ENCODE measurements at regions not wholly inside any gene's neighbourhood (a gene's known extent, or its start where the extent isn't known, plus 50 kb on each side); places are given as distances from the start of the nearest gene placed in this dataset.

DNA sequence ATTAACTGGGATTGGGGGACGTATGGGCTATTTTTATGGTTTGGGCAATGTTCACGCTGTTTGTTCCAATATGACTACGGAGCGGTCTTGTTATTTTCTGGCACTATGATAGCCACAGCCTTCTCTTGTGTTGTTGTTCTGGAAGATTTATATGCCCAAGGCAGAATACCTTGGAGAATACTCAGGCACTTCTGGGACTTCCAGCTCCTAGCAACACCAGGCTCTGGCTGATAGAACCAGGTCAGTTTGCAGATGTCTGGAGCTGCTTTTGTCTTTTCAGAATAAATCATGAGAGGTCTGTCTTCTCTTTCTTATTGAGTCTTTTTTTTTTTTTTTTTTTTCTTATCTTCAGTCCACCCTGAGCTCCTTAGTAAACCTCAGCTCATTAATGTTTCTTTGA lies 262.5 kb downstream of the MED10 start:
- TF ChIP-seq GABPA (IDR thresholded peaks at IDR 0.05; ENCODE audit: low read depth), result no peak
- no peak for TF ChIP-seq SPI1 (IDR thresholded peaks at IDR 0.05; ENCODE audit: borderline replicate concordance, low read depth)
- TF ChIP-seq POLR2AphosphoS5 (IDR thresholded peaks at IDR 0.05; ENCODE audit: low read depth), result no peak
- TF ChIP-seq, protein P1, sequence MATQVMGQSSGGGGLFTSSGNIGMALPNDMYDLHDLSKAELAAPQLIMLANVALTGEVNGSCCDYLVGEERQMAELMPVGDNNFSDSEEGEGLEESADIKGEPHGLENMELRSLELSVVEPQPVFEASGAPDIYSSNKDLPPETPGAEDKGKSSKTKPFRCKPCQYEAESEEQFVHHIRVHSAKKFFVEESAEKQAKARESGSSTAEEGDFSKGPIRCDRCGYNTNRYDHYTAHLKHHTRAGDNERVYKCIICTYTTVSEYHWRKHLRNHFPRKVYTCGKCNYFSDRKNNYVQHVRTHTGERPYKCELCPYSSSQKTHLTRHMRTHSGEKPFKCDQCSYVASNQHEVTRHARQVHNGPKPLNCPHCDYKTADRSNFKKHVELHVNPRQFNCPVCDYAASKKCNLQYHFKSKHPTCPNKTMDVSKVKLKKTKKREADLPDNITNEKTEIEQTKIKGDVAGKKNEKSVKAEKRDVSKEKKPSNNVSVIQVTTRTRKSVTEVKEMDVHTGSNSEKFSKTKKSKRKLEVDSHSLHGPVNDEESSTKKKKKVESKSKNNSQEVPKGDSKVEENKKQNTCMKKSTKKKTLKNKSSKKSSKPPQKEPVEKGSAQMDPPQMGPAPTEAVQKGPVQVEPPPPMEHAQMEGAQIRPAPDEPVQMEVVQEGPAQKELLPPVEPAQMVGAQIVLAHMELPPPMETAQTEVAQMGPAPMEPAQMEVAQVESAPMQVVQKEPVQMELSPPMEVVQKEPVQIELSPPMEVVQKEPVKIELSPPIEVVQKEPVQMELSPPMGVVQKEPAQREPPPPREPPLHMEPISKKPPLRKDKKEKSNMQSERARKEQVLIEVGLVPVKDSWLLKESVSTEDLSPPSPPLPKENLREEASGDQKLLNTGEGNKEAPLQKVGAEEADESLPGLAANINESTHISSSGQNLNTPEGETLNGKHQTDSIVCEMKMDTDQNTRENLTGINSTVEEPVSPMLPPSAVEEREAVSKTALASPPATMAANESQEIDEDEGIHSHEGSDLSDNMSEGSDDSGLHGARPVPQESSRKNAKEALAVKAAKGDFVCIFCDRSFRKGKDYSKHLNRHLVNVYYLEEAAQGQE (IDR thresholded peaks at IDR 0.05; ENCODE audit: insufficient replicate concordance, low read depth), result no peak
- TF ChIP-seq, protein P2, sequence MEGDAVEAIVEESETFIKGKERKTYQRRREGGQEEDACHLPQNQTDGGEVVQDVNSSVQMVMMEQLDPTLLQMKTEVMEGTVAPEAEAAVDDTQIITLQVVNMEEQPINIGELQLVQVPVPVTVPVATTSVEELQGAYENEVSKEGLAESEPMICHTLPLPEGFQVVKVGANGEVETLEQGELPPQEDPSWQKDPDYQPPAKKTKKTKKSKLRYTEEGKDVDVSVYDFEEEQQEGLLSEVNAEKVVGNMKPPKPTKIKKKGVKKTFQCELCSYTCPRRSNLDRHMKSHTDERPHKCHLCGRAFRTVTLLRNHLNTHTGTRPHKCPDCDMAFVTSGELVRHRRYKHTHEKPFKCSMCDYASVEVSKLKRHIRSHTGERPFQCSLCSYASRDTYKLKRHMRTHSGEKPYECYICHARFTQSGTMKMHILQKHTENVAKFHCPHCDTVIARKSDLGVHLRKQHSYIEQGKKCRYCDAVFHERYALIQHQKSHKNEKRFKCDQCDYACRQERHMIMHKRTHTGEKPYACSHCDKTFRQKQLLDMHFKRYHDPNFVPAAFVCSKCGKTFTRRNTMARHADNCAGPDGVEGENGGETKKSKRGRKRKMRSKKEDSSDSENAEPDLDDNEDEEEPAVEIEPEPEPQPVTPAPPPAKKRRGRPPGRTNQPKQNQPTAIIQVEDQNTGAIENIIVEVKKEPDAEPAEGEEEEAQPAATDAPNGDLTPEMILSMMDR (IDR thresholded peaks at IDR 0.05; ENCODE audit: insufficient read depth, low read length), result no peak
- H3K27ac ChIP-seq (replicated peaks), result no peak overlapping the region
- H3K27me3 ChIP-seq (ENCODE audit: insufficient read depth, poor library complexity, severe bottlenecking), result no peaks in the 10 kb centered on the region
- no peak overlapping the region for H3K4me3 ChIP-seq (replicated peaks; ENCODE audit: insufficient read depth, low read length)
- no peak for DNase-seq (ENCODE audit: low read depth in 1 of 2, low spot score in 1 of 2)

DNA sequence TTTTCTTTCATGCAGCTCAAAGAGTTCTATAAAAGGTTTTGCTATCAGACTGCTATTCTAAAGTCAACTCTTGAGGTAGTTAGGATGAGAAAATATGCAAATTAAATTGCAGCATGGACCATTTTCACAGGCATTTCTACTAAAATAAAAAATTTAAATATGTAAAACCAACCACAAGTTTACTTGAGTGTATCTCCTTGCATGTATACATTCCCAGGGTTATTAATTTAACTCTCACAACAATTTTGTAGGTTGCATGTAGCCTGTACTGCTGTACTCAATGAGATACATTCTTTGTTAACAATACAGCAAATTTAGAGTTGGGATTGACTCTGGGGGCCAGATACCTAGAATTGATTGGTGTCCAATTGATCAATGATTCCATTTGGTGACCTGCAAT lies 265.8 kb downstream of the MED10 start:
- no peak for DNase-seq (ENCODE audit: low read depth in 1 of 2, low spot score in 1 of 2)
- TF ChIP-seq POLR2AphosphoS5 (IDR thresholded peaks at IDR 0.05; ENCODE audit: low read depth), result no peak
- TF ChIP-seq, protein P1 (IDR thresholded peaks at IDR 0.05; ENCODE audit: insufficient replicate concordance, low read depth), result no peak
- TF ChIP-seq, protein P2 (IDR thresholded peaks at IDR 0.05; ENCODE audit: insufficient read depth, low read length), result no peak
- TF ChIP-seq GABPA (IDR thresholded peaks at IDR 0.05; ENCODE audit: low read depth), result no peak
- no peak for TF ChIP-seq SPI1 (IDR thresholded peaks at IDR 0.05; ENCODE audit: borderline replicate concordance, low read depth)

DNA sequence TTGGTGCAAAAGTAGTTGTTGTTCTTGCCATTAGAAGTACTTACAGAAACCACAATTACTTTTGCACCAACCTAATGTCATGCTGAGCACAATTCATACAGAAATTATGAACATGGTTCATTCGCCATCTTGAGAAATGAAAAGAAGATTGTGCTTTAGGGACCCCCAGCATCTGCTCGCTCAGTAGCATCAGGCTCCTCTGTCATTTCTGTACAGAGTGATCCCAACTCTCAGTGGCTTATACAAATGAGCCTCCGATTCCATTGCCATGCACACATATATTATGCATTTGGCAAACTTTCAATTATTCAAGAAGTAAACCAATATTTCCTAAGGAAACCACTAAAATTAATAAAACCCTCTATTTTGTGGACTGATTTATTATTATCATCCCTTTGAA lies 266.2 kb downstream of the MED10 start:
- H3K4me3 ChIP-seq (replicated peaks; ENCODE audit: insufficient read depth, low read length), result no peak overlapping the region
- TF ChIP-seq SPI1 (IDR thresholded peaks at IDR 0.05; ENCODE audit: borderline replicate concordance, low read depth) (no peak), GABPA (IDR thresholded peaks at IDR 0.05; ENCODE audit: low read depth) (no peak), POLR2AphosphoS5 (IDR thresholded peaks at IDR 0.05; ENCODE audit: low read depth) (no peak)
- TF ChIP-seq, protein P2 (IDR thresholded peaks at IDR 0.05; ENCODE audit: insufficient read depth, low read length), result no peak
- TF ChIP-seq, protein P1 (IDR thresholded peaks at IDR 0.05; ENCODE audit: insufficient replicate concordance, low read depth), result no peak
- H3K27me3 ChIP-seq (ENCODE audit: insufficient read depth, poor library complexity, severe bottlenecking), result no peaks in the 10 kb centered on the region
- H3K27ac ChIP-seq (replicated peaks), result no peak overlapping the region
- DNase-seq (ENCODE audit: low read depth in 1 of 2, low spot score in 1 of 2), result no peak

More for the DNA sequence above, 265.8 kb downstream of the MED10 start:
- H3K27me3 ChIP-seq (ENCODE audit: insufficient read depth, poor library complexity, severe bottlenecking), result no peaks in the 10 kb centered on the region
- H3K4me3 ChIP-seq (replicated peaks; ENCODE audit: insufficient read depth, low read length), result no peak overlapping the region
- no peak overlapping the region for H3K27ac ChIP-seq (replicated peaks)

Data from HL-60 (cell line).